Stimulated activated CD8-positive, alpha-beta memory T cell treated with anti-CD3 and anti-CD28 coated beads, Interleukin-4, amount 100 ng/mL, for 4 hours (primary cell): ENCODE measurements at regions not wholly inside any gene's neighbourhood (a gene's known extent, or its start where the extent isn't known, plus 50 kb on each side); places are given as distances from the start of the nearest gene placed in this dataset.
"Not testable (repeated sequence)": the region's sequence is repeated elsewhere in the genome, so short reads cannot be mapped to it uniquely, and the experiment has no call there.

Source experiments
- DNase-seq, 2 donors: peaks; one replicate each; pipeline ENCODE4 v3.0.0-alpha.2; 2020; ENCODE audit warnings: low read depth in 2 of 2, low spot score in 1 of 2

DNA sequence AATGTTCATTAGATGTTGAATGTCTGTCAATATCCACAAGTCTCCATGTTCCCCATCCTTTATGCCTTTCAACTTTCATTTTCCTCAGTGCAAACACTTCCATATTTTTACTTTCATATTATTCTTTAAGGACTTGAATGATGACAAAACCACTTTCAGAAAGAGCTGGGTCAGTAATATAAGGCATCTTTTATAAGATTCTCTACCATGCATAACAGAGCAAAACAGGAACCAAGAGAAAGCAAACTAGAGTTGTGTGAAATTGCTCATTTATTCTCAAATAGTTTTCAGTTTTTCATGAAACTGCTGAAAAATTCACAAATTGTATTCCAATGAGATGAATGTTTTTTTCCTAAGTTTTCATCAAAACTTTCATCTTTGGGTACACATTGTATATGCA is 1247.6 kb downstream of the PCDH17 start:
- DNase-seq = no peak

DNA sequence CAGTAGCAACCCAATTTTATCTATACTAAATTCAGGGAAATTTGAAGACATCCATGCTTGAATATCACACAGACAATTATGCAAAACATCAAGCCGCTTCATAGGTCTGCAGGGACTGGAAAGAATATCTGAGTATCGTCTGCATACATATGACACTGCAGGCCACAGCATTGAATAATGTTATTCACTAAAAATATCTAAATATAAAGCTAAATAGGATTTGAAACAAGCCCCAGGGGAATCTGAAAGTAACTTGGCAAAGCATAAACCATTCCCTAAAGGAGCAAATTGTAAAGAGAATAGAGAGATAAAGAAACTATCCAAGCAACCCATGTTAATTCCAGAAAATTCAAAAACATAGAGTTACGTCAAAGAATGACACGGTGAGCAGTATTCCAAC is 1251.0 kb downstream of the PCDH17 start:
- no peak for DNase-seq

DNA sequence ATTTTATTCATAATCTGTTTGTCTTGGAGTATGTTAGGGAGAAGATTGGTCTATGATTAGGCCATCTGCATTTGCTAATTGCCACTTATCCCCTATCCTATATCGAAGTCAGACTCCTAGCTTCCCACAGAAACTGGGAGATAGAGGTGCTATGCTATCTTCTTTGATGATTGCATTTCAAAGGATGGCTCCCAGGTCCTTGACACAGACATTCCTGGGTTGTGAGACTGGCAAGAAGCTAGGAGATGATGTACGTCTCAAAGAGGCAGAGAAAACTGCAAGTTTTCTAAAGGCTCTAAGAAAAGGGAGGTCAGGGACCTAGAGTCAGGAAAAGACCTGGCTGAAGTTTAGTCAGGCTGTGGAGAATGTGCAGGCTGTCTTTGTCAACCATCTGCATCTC is 1251.9 kb downstream of the PCDH17 start:
- no peak for DNase-seq

DNA sequence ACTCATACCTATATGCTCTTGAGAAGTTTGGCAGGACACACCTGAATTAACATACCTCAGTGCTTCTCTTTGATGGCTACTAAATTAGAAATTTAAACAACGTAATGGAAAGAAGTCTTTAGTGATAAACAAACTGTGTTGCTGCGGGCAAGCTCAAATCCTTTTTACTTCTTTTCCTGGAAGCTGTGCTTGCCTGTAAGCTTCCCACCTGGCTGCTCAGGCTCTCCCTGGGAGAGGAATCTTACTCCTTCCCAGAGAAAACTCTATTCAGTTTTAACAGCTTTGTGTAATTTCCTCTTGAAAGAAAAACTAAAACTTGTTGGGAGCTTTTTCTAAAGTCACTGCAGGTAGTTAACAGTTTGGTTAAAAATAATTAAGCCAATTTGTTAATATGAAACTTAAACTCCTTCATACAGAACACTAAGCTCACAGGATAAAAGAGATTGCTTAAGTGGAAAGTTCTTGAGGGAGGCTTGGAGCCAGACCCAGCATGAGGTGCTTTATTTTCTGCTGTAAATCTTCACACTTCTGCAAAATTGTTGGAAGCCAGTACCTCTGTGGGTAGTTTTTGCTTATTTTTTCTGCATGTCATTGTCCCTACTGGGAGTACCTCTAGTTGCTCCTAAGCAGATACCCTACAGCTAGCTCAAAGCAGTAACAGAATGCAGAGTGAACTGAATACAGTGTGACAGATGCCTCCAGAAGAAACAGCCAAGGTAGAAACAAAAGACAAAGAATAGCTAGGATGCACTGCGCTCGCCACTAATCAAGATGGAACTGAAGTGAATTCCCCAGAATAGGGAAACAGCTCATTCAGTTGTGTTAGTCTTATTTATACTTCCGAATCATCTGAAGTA is 1253.0 kb downstream of the PCDH17 start:
- no peak for DNase-seq

DNA sequence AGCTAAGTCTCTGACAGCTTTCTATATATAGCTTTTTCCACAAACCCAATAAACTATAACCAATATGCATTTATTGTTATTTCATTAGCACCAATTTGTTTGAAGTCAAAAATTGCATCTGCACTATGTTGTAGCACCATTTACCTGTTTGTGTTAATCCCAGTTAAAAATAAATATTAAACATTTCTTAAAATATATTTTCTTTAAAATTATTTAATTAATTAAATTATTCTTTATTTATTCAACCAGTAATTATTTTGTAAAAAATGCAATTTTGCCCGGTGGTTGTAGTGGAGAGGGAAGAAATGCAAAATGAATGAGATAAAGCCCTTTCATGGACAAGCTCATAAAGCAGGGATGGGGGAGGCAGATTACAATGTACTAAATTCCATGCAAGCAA is 1257.9 kb downstream of the PCDH17 start:
- no peak for DNase-seq

DNA sequence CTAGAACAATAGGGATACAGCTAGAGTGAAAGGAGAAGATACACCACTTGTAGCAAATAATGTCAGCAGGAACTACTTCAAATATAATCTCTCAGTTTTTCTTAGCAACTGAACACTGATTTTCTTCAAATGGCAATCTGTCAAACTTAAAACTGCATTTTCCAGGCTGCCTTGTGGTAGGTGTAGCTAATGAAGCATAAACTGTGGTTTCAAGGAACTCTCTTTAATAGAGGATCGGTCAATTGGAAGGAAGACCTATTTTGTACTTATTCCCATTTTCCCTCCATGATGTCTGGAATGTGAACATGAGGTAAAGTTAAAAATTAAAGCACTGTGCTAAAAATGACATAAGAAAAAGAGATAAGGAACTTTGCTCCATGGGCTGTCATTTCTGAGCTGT is 1261.9 kb downstream of the PCDH17 start:
- no peak for DNase-seq

DNA sequence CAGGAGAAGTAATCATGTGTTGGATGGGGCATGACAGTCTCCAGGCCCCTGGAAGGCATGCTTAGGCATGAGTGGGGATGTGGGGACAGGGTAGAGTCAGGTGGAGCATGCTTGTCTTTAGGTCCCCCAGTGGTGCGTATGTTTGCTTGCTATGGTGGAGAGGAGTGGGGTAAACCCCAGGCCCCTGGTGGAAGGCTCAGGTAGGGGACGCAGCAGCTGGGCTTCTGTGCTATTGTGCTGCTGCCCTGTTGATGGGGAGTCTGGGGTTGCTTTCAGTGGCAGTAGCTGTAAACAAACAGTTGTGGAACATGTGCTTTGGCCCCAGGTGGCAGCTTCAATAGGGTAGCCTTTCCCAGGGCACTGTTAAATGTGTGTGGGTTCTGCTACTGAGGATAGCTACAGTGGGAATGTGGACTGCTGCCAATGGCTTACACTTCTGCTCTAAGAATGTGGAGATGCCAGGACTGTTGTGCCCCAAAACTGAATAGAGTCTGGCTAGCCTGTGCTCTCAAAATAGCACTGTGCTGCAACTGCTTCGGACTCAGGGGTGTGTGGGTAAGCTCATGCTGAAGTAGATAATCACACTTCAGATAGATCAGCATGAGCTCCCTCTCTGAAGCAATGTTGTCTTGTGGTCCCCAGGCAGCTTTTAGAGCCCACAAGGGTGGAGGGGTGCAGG is 1257.3 kb downstream of the DIAPH3 start:
- DNase-seq = no peak

DNA sequence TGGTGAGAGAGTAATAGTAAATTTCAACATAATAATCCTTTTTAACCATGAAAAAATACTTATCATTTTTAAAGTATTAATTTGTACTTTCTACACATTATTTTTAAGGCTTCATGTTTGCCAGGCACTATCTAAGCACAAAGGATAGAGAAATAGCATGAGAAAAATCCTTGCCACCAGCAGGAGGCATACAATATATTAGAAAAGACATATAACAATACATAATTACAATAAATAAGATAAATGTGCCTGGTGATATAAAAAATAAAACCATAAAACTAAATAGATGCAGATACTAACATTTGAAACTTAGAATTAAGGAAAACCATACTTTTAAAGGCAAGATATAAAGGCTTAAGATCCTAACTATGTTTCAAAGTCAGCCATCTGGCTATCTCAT is 1256.4 kb downstream of the DIAPH3 start:
- DNase-seq = no peak

DNA sequence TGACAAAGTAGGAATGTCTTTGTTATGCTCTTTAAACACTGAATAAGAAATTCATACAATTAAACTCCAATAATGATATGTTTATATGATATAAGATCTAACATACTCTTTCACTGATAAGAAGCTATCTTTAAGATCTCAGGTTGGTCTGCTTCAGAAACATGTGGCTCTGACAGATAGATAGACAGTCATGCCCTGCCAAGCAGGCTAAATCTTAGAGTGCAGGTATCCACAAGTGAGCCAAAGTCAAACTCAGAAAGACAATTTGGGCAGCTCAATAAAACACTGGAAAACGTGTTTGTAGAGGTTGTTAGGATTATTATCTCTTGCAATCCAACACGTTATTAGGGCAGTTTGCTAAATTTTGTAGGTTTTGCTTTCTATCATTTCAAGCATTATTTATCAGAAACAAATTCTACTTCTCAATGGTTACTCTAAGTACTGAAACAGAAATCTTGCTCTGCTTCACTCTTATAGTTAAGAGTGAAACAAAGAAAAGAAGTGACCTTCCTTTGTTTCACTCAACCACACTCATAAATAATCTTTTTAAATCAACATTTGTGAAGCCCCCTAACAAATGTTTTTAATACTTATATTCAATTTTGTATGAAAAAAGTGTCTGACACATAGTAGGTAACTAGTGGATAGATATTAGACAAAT is 1255.6 kb downstream of the DIAPH3 start:
- no peak for DNase-seq

DNA sequence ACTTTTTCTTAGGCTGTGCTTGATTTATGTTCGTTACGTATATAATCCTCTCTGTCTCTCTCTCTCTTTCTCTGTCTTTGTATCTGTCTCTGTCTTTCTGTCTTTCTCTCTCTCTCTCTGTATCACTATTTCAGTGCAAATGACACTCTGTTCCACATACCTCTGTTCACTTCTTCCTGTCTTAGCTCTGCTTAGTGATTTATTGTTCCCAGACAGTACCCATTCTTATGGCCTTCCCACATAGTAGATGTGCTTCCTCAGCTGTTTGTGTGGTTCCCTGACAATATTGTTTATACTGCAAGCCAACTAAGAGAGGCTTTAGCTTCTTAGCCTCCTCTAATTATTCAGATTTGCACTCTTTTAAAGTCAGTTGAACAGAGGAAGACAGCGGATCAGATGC is 1244.2 kb downstream of the DIAPH3 start:
- DNase-seq = no peak

DNA sequence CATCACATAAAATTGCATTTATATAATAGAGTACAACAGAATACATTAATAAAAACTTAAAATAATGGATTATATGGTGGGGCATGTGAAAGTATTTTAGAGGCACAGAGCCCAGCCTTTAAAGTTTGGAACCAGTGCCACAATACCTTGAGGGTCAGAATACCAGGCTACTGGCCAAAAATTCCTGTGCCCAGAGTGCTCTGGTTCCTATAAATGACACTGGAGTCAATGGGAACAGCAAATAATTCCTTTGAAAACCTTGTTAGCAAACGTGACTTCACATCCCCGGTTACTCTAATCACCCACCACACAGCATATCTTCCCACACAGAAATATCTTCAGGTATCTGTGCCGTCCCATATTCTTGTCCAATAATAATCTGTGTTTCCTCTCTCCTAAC is 1242.6 kb downstream of the DIAPH3 start:
- DNase-seq = no peak

DNA sequence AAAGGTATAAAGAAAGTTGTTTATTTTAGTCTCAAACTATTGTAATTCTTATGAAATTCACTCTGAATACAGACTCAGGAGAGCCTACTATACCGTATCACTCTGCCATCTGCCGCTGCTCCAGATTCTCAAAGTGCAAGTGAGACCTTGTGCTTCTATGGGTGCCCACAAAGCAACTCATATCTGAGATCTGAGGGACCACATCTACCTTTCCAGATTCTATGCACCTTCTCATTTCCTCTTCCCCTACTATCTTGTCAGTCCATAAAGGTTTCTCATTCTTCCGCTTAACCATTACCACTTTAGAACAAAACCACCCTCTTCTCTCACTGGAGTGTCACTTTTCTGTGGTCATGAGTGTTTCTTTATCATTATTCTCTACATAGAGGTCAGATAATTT is 1236.9 kb downstream of the DIAPH3 start:
- no peak for DNase-seq

DNA sequence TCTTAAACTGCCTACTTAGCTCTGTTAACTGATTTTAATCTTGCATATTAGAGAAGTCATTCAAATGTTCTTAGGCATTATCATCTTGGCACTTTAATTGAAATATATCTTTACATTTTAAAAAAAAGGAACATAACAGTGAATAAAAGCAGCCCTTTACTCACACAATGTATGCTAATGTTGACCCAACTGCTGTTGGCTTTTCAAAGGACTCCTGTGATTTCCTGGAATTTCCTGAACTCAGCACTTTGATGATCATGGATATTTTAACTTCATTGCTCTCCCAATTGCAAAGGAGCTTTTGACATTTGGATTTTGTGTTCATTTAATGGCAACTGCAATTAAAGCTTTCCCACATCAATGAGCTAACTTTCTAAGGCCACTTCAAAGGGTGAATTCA is 1230.3 kb downstream of the DIAPH3 start:
- DNase-seq = no peak

DNA sequence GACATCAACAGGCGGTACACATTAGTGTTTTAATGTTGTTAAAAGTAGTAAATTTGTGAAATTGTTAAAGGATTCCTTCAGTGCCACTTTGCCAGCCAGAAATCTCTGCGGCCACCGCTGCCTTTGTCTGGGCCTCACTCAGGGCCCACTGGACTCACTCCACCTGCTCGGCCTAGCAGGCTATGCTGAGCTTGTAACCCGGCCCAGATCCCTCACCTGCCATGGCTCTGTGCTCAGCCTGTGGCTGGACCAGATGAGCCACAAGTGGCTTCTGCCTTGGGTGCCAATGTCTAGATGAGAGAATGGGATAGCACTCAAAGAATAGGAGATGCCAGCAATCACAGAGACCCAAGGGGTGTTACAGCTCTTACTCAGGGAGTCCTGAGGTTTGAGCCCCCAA is 1228.0 kb downstream of the DIAPH3 start:
- DNase-seq = no peak

DNA sequence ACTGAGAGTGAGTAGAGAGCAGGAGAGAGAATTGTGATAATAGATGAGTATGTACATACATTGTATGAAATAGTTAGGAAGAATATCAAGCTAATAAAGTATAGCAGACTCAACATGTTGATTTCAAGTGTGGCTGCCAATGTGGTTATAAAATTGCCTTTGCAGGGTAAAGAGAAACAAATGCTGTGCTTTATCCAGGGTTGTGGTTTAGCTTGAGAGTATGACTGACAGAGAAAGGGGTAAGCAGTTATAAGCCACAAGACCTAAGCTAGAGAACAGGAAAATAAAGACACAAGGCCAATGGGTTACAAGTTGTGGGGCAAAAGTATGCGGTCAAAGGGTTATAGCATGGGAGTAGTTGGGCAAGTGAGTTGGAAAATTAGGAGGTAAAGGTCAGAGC is 1217.5 kb downstream of the DIAPH3 start:
- DNase-seq = no peak

DNA sequence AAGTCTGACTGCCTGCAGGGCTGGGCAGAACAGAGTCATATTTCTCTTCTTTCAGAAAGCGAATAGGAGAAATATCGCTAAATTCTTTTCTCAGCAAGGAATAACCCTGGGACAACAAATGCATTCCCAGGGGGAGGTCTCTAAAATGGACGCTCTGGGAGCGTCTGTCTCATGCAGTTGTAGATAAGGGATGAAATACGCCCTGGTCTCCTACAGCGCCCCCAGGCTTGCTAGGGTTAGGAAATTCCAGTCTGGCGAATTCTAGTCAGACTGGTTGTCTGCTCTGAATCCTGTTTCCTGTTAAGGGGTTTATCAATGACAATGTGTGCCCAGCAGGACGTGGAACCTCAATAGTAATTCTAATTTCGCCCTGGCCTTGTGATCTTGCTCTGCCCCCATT is 1214.1 kb downstream of the DIAPH3 start:
- DNase-seq = no peak

DNA sequence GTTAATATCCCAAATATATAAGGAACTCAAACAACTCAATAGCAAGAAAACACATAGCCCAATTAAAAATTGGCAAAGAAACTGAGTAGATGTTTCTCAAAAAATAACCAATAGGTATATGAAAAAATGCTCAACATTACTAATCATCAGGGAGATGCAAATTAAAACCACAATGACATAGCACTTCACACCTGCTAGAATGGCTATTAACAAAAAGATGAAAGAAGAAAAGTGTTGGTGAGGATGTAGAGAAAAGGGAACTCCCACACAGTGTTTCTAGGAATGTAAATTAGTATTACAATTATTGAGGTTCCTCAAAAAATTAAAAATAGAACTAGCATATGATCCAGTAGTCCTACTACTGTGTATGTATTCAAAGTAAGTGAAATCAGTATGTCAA is 1212.8 kb downstream of the DIAPH3 start:
- no peak for DNase-seq

DNA sequence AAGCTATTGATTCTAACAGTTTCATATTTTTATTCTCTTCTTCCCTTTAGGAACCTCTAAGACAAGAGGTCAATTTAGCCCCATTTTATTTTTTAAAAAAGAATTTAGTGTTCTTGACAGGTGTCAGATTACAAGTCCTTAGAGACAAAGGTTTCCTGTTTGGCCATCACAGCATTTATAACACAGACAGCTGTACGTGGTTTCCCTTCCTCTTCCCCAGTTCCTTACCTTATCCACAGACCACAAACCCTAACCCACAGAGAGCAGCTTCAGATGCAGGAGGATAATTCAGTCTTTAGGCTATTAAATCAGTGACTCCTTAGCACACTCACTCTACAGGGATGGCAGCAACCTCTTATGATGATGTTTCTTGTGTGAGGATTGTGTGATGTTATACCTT is 1210.1 kb downstream of the DIAPH3 start:
- DNase-seq = no peak

DNA sequence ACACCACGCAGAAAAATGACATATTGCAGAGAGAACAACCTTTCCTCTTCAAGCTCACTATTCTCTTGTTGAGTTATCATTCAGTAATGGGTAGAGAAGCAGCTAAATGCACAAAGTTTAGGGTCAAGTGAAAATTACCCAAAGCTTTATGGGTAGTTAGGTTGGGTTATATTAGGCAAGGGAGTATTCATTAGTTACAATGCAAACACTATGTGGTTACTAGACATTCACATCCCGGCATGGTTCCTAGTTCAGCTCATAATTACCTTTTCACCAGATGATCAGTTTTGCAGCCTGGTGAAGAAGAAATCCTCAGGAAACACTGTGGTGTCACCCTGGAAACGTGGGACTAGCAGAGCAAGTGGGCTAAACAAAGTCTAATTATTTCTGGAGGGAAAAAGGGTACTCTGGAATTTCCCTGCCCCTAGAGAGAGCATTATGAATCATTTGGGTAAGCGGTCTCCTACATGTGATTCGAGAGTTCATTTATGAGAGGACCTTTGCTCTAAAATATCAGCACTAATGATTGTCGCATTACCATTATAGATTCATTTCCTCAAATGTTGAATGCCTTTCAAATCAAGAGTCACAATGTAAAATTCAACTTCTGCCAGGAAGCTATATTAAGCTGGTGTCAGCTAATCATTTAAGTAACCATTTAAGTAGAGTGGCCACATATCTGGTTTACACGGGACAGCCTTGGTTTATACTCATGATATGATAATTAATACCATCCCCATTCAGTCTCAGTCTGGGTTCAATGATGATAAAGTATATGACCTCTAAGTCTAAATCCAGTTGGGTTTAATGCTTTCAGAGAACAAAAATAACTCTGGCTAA is 1208.0 kb downstream of the DIAPH3 start:
- DNase-seq = no peak

DNA sequence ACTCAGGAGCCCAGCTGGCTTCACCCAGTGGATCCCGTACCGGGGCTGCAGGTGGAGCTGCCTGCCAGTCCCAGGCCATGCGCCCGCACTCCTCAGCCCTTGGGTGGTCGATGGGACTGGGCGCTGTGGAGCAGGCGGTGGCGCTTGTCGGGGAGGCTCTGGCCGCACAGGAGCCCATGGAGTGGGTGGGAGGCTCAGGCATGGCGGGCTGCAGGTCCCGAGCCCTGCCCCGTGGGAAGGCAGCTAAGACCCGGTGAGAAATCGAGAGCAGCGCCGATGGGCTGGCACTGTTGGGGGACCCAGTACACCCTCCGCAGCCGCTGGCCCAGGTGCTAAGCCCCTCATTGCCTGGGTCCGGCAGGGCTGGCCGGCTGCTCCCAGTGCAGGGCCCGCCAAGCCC is 1205.6 kb downstream of the DIAPH3 start:
- DNase-seq = not testable (repeated sequence)

DNA sequence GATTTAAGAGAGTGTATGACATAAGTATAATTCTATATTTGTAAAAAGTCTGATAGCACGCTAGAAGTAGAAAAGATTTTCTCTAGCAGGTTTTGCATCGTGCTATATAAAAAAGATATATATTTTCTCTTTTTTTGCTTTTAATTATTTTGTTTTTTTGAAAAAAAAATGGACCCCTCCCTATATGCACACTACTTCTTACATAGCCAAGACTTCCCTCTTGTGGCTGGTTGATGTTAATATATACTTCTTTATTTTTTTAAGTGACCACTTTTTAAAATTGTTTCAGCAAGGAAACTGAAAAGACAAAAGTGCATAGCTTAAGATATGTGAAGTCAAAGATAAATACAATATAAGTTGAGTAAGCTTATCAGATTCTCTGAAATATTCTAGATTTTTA is 1202.8 kb downstream of the DIAPH3 start:
- DNase-seq = no peak
